ENCODE measurements at regions not wholly inside any gene's neighbourhood (a gene's known extent, or its start where the extent isn't known, plus 50 kb on each side); places are given as distances from the start of the nearest gene placed in this dataset.

GRCh38 chr2:180720829-180721228 is 259.6 kb upstream of the UBE2E3 start:
- no peak for TF ChIP-seq POLR2A (IDR thresholded peaks at IDR 0.05)
- no peak for TF ChIP-seq CTCF (IDR thresholded peaks at IDR 0.05)
